Ishikawa (cell line): ENCODE measurements at regions not wholly inside any gene's neighbourhood (a gene's known extent, or its start where the extent isn't known, plus 50 kb on each side); places are given as distances from the start of the nearest gene placed in this dataset.

Experiments used
- CEBPB ChIP-seq: IDR thresholded peaks from 2 replicates; pipeline ENCODE4 v1.6.1; 2012
- CREB1 ChIP-seq: IDR thresholded peaks from 2 replicates; pipeline ENCODE4 v1.6.1; 2012; ENCODE audit warnings: low read depth
- EGR1 ChIP-seq: IDR thresholded peaks from 2 replicates; pipeline ENCODE4 v1.6.1; 2012
- EP300 ChIP-seq: IDR thresholded peaks from 2 replicates; pipeline ENCODE4 v1.6.1; 2012; ENCODE audit warnings: borderline replicate concordance
- FOXM1 ChIP-seq: IDR thresholded peaks from 2 replicates; pipeline ENCODE4 v1.6.1; 2012; ENCODE audit warnings: low read depth, borderline replicate concordance
- NFIC ChIP-seq: IDR thresholded peaks from 2 replicates; pipeline ENCODE4 v1.6.1; 2012
- RAD21 ChIP-seq: IDR thresholded peaks from 2 replicates; pipeline ENCODE4 v1.6.1; 2012; ENCODE audit warnings: low read depth
- TAF1 ChIP-seq: IDR thresholded peaks from 2 replicates; pipeline ENCODE4 v1.6.1; 2012; ENCODE audit warnings: low read depth, mild to moderate bottlenecking
- TCF12 ChIP-seq: IDR thresholded peaks from 2 replicates; pipeline ENCODE4 v1.6.1; 2012; ENCODE audit warnings: low read depth
- YY1 ChIP-seq: IDR thresholded peaks from 2 replicates; pipeline ENCODE4 v1.6.1; 2012; ENCODE audit warnings: low read depth
- TF ChIP-seq, protein P1 (sequence below): IDR thresholded peaks from 2 replicates; pipeline ENCODE4 v1.6.1; 2012
- TF ChIP-seq, protein P2 (sequence below): IDR thresholded peaks from 2 replicates; pipeline ENCODE4 v1.6.1; 2012; ENCODE audit warnings: low read depth, mild to moderate bottlenecking
- TF ChIP-seq, protein P3 (sequence below): IDR thresholded peaks from 2 replicates; pipeline ENCODE4 v1.6.1; 2012

DNA sequence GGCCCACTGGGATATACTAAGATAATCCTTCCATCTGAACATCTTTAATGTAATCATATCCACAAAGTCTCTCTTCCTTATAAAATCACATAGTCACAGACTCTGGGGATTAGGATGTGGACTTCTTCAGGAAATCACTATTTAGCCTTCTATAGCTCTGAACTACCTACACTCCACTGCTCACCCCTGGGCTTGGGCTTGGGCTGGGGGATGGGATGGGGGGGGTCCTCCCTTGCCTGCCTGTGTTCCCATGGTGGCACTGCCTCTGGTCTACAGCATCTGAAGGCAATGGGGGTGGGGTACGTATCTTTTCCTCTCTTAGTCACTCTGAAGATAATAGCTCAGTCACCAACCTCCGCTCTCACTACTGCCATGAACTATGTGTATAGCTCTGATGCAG, 67.8 kb upstream of the SERTM1 start:
- TF ChIP-seq, protein P1, sequence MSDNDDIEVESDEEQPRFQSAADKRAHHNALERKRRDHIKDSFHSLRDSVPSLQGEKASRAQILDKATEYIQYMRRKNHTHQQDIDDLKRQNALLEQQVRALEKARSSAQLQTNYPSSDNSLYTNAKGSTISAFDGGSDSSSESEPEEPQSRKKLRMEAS, result no peak
- TF ChIP-seq EP300, result no peak
- TF ChIP-seq YY1, result no peak
- TF ChIP-seq, protein P2, sequence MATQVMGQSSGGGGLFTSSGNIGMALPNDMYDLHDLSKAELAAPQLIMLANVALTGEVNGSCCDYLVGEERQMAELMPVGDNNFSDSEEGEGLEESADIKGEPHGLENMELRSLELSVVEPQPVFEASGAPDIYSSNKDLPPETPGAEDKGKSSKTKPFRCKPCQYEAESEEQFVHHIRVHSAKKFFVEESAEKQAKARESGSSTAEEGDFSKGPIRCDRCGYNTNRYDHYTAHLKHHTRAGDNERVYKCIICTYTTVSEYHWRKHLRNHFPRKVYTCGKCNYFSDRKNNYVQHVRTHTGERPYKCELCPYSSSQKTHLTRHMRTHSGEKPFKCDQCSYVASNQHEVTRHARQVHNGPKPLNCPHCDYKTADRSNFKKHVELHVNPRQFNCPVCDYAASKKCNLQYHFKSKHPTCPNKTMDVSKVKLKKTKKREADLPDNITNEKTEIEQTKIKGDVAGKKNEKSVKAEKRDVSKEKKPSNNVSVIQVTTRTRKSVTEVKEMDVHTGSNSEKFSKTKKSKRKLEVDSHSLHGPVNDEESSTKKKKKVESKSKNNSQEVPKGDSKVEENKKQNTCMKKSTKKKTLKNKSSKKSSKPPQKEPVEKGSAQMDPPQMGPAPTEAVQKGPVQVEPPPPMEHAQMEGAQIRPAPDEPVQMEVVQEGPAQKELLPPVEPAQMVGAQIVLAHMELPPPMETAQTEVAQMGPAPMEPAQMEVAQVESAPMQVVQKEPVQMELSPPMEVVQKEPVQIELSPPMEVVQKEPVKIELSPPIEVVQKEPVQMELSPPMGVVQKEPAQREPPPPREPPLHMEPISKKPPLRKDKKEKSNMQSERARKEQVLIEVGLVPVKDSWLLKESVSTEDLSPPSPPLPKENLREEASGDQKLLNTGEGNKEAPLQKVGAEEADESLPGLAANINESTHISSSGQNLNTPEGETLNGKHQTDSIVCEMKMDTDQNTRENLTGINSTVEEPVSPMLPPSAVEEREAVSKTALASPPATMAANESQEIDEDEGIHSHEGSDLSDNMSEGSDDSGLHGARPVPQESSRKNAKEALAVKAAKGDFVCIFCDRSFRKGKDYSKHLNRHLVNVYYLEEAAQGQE, result no peak
- TF ChIP-seq EGR1, result no peak
- TF ChIP-seq TCF12, result no peak
- TF ChIP-seq TAF1, result no peak
- no peak for TF ChIP-seq FOXM1
- TF ChIP-seq, protein P3, sequence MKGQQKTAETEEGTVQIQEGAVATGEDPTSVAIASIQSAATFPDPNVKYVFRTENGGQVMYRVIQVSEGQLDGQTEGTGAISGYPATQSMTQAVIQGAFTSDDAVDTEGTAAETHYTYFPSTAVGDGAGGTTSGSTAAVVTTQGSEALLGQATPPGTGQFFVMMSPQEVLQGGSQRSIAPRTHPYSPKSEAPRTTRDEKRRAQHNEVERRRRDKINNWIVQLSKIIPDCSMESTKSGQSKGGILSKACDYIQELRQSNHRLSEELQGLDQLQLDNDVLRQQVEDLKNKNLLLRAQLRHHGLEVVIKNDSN, result no peak
- TF ChIP-seq RAD21, result no peak
- TF ChIP-seq CREB1, result no peak
- TF ChIP-seq CEBPB, result no peak
- TF ChIP-seq NFIC, result no peak
